ENCODE measurements at regions not wholly inside any gene's neighbourhood (a gene's known extent, or its start where the extent isn't known, plus 50 kb on each side); places are given as distances from the start of the nearest gene placed in this dataset.

GRCh38 chr4:181200076-181200475, 1043.1 kb upstream of the TENM3 start:
- no peak for DNase-seq

GRCh38 chr4:181202240-181202639, 1041.0 kb upstream of the TENM3 start:
- no peak for DNase-seq

- no peak for DNase-seq
Measured at GRCh38 chr4:181204109-181204508, 1039.1 kb upstream of the TENM3 start.

- no peak for DNase-seq
Measured at GRCh38 chr4:181213551-181213950, 1029.7 kb upstream of the TENM3 start.

GRCh38 chr4:181216501-181216900, 1026.7 kb upstream of the TENM3 start:
- no peak for DNase-seq

GRCh38 chr4:181219783-181220416, 1023.3 kb upstream of the TENM3 start:
- no peak for DNase-seq

- DNase-seq, result no peak
Measured at GRCh38 chr4:181224852-181225251, 1018.4 kb upstream of the TENM3 start.

- DNase-seq, result no peak
Measured at GRCh38 chr4:181225616-181226261, 1017.5 kb upstream of the TENM3 start.

GRCh38 chr4:181234951-181235680, 1008.1 kb upstream of the TENM3 start:
- DNase-seq, result no peak

GRCh38 chr4:181245326-181245725, 997.9 kb upstream of the TENM3 start:
- DNase-seq, result no peak

- DNase-seq, result no peak
Measured at GRCh38 chr4:181249031-181249430, 994.2 kb upstream of the TENM3 start.

GRCh38 chr4:181254771-181255170, 988.4 kb upstream of the TENM3 start:
- DNase-seq, result no peak

- no peak for DNase-seq
Measured at GRCh38 chr4:181258569-181258968, 984.6 kb upstream of the TENM3 start.

- no peak for DNase-seq
Measured at GRCh38 chr4:181259081-181259709, 984.0 kb upstream of the TENM3 start.

- no peak for DNase-seq
Measured at GRCh38 chr4:181261279-181261678, 981.9 kb upstream of the TENM3 start.

GRCh38 chr4:181264893-181265292, 978.3 kb upstream of the TENM3 start:
- DNase-seq, result no peak

GRCh38 chr4:181265370-181265769, 977.8 kb upstream of the TENM3 start:
- DNase-seq, result no peak

- DNase-seq, result no peak
Measured at GRCh38 chr4:181271116-181271640, 972.0 kb upstream of the TENM3 start.

GRCh38 chr4:181272422-181272821, 970.8 kb upstream of the TENM3 start:
- no peak for DNase-seq

- no peak for DNase-seq
Measured at GRCh38 chr4:181278941-181279340, 964.3 kb upstream of the TENM3 start.

- no peak for DNase-seq
Measured at GRCh38 chr4:181281451-181281850, 961.8 kb upstream of the TENM3 start.

- DNase-seq, result no peak
Measured at GRCh38 chr4:181289198-181289597, 954.0 kb upstream of the TENM3 start.

- no peak for DNase-seq
Measured at GRCh38 chr4:181291615-181292014, 951.6 kb upstream of the TENM3 start.

- DNase-seq, result no peak
Measured at GRCh38 chr4:181293014-181293413, 950.2 kb upstream of the TENM3 start.

All from bone marrow (tissue), 2 donors.